GM18868 (cell line): ENCODE measurements at regions not wholly inside any gene's neighbourhood (a gene's known extent, or its start where the extent isn't known, plus 50 kb on each side); places are given as distances from the start of the nearest gene placed in this dataset.

Experiments
- ATAC-seq: cut with Tn5 transposase; IDR thresholded peaks from one replicate; pipeline ENCODE4 v1.9.1; 2021; ENCODE audit warnings: mild to moderate bottlenecking, moderate library complexity; ENCODE audit not compliant: unreplicated experiment

DNA sequence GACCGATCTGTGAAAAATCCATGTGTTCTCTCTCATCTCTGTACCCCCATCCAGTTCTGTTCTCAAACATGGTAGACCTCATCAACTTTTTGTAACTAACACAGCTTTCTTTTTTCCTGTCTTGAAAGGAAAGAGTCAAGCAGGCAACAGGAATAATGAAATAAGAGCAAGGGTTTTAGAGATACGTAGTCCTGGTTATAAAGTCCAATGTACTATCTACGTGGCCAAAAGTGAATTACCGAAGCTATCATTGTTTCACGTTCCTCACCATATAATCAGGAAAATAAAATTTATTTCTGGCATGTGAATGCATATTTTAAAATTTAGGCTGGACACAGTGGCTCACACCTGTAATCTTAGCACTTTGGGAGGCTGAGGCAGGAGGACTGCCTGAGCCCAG lies 472.2 kb upstream of the ANO3 start:
- ATAC-seq = no peak

DNA sequence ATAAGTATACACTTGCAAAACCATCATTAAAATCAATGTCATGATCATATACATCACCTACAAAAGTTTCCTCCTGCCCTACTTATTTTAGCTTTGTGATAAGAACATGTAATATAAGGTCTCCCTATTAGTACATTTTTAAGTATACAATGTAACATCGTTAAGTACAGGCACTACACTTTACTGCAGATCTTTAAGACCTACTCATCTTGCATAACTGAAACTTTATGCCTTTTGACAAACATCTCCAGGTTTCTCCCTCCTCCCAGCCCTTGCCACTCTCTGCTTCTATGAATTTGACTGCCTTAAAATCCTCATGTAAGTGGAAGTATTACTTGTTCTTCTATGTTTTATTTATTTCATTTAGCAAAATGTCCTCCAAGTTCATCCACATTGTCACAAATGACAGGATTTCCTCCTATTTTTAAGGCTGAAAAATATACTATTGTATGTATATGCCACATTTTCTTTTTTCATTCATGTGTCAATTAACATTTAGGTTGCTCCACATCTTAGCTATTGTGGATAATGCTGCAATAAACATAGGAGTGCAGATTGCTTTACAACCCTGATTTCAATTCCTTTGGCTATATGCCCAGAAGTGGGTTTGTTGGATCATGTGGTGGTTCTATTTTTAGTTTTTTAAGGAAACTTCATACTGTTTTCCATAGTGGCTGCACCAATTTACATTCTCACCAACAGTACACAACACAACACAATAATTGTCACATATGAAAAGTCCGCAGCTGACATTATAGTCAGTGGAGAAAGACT lies 471.1 kb upstream of the ANO3 start:
- no peak for ATAC-seq

DNA sequence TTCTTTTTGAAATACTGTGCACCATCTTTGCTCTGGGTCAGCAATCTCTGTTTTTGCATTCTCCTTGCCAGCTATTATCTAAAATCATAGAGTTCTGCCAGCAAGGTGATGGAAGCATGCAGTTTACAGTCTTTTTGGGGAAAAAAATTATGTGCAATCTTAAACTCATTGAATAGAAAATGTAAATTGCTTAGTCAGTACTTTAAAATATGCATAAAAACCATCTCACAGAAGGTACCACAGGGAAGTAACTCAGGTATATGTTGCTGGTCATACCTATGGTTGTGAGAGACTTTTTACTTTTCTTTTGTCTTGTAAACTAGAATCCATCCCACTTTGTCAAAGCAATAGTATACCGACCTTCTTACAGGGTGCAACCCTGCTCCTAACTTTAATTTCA lies 469.8 kb upstream of the ANO3 start:
- ATAC-seq = no peak

DNA sequence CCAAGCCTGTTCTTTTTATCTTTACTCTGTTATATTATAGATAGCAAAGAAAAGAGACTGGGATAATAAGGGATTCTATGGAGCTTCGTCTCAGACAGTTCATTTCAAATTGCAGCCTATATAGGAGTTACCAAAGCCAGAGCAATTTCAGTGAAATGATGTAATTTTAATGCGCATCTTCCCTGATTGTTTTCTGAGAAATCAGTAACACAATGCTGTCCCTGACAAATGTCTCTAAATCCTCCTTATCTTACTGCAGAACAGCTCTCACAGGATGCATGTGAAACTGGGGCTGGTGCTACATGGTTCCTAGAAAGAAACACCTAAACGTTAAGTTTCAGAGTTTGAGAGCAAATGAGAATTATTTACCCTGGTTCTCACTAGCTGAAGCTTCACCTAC lies 467.9 kb upstream of the ANO3 start:
- ATAC-seq = no peak

DNA sequence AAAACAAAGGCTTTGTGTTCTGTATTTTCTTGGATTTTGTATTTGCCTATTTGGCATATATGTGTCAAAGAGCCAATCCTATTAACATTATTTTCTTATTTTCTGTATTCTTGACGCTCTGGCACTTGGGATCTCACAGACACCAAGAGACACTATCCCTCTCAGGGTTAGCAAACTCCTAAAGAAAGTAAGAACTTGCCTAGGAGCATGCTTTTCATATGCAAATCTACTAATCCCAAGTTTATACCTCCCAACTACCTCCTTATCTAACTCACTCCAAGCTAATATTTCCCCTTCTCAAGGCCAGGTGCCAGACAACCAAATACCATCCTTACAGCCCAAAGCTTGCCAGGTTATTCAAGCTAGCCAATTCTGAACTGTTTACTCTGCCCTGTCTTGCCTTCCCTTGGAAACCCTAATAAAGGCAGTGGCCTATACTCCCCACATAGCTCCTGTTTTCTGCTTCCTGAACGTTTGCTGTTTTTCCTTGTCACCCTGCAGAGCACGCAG lies 455.4 kb upstream of the ANO3 start:
- no peak for ATAC-seq

DNA sequence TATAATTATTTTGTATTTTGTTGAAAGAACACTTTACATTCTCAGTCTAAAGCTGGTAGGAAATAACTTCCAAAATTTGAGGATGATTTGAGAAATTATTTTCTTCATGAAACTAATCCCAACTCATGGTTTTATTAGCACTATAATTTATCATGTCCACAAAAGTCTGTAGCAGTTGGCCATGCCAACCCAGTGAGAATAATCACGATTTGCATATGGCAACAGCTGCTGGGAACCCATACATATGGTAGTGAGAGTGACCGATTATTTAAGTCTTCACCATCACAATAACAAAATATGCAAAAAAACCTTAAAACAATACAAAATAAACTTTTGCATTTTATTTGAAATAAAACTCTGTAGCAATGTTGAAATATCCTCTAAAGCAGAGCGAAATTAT lies 445.9 kb upstream of the ANO3 start:
- ATAC-seq = no peak

DNA sequence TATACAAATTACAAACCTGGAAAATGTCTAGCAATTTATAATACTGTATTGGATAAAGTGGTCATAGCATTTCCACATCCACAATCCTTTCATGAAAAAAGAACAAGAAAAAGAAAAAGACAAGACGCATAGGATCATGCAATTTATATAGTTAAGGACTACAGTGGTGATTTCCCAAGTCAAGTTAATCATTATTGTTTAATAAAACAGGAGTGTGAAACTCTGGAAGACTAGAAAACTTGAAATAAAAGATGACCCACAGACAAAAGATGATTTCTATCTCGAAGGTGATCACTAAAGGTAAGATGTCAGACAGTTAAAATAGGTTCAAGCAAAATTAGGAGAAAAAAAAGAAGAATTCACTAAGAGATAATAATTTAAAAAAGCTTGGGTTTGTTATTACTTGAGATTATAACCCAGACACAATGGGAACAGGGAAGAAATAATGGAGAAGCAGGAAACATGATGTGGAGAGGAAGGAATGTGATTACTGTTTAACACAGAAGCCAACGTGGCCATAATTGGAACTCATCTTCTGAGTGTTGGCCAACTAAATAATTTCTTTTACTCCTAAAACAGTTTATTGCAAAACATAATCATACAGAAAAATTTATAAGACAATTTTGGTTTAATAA lies 441.2 kb upstream of the ANO3 start:
- ATAC-seq = no peak

DNA sequence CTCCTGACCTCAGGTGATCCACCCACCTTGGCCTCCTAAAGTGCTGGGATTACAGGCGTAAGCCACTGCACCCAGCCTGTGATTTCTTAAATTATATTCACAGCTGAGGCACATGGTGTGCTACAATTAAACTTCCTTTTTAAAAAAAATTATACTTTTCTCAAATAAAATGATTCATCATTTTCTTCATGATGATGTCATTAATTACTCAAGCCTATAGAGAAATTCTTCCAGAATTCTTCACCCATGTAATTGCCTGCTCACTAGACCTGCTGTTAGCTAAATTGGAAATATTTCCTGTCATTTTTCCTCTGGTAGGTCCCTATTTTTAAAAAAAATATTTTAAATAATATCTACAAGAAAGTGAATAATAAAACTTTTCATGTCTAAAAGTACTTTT lies 440.0 kb upstream of the ANO3 start:
- no peak for ATAC-seq

DNA sequence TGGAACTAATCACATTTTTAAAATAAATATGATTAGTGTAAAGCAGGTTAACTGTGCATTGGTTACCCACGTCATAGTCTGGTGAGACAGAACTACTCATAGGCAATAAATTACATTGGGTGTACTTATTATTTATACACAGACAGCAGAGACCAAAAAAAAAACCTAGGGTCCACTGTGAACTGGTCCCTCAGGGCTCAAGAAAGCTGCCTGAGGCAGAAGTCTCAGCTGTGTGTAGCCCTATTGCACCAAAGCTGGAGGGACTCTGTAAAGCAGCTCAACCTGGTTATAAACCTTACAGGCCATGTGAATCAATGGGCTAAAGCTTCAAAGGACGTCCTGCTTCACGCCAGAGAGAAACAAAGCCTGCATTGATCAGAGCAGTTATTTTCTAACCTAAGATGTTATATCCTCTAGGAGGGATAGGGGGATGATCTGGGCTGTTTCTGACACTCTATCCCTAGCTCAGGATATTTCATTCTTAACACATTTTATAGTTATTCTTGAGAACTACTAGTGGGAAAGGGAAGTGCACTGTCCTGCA lies 432.2 kb upstream of the ANO3 start:
- no peak for ATAC-seq

DNA sequence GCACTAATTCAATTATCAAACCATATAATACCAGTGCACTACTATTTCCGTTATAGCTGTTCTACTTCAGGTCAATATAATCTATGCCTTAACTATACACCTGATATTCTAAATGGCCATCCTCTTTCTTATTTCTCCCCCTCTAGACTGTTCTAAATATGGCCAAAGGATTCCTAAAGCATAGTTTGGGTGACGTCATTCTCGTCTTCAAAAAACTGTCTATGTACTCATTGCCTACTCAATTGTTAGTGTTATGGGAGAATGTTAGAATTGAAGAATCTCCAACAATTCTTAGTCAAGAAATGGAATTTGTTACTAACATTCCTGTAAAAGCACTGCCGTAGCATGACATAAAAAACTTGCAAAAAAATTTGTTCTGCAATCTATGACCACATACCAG lies 431.1 kb upstream of the ANO3 start:
- no peak for ATAC-seq

DNA sequence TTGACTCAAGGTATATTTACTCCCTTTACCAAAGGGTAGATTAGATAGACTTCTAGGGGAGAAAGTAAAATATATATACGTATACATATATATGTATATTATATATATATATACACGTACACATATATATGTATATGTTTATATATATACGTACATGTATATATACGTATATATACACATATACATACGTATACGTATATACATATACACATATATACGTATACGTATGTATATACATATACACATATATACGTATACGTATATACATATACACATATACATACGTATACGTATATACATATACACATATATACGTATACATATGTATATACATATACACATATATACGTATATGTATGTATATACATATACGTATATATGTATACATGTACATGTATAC lies 430.5 kb upstream of the ANO3 start:
- ATAC-seq = no peak

DNA sequence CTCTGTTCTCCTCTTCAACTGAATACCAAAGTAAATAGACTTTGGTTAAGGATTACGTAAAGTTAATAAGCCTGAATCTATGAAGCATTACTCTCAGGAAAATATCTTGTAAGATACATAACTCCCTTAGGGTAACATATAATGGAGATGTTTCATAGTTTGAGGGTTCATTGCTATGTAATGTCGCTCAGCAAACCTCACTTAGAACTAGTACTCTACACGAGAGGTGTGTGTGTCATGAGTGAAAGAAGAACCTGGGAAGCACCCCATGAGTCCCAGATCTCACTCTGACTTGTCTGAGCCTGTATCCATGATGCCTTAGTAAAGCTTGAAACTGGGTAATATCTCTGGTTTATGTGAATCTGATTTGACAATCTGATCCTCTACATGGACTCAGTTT lies 429.5 kb upstream of the ANO3 start:
- no peak for ATAC-seq

DNA sequence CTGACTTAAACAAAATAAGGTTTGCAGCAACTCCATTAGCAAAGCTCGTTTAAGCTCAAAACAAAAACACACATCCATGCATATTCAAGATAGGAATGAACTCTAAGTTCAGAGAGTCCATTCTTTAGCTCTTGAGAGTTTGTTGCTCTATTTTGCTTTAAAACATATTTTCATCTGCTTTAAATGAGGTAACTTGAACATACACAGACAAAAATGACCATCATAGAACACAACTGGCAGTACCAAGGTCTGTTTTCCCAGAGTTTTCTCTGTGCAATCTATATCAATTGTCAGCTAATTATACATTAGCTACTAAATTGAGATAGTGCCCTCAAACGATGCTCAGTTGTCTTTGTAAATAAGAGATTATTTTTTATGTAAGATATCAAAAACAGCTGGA lies 423.2 kb upstream of the ANO3 start:
- ATAC-seq = no peak

DNA sequence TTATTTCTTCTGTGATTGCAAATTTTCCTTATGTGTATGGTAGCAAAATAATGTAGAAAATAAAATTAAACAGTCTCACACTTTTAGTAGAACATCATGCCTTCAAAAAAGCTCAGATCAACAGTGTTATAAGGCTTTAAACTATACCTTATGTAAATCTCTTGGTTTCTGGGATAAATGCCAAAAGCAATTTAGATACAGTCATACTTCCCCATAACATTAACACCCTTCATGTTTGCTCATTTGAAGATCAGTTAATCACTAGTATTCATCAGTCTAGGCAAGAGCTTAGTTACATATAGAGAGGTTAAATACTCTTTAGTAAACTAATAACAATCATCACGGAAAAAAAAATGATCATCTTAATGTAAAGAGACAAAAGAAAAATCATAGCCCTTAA lies 421.8 kb upstream of the ANO3 start:
- no peak for ATAC-seq

DNA sequence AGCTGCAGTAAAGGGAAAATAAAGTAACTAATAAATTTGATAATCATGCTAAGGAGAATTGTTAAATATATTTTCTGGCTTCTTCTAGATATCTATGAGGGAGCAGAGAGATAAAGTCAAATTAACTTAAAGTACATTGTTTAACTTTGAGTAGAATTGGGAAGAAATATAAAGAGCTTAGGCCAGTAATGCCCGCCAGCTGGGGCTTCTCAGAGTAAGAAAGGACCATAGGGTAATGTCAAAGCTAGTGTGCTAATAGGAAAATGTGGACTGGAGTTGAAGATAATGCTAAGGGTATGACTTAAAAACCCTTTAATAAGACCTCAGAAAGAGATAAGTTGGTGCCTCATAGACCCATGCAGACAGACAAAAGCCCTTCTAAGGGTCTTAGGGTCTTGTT lies 411.6 kb upstream of the ANO3 start:
- no peak for ATAC-seq

DNA sequence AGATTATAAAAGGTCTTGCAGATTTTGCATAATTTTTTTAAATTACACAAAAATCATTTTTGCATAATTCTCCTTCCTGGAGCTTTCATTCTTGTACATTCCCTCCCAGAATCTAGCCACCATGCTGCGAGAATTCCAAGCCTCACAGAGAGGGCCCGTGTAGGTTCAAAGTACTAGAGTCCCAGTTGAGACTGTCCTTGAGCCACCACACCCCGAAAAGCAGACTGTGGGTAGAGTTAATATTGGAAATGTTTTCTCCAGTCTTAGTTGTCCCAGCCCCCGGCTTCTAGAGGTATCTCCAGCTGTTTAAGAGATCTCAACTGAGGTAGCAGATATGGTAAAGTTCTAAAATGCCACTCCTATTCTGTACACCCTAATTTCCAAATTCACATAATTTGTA lies 407.3 kb upstream of the ANO3 start:
- ATAC-seq = no peak

DNA sequence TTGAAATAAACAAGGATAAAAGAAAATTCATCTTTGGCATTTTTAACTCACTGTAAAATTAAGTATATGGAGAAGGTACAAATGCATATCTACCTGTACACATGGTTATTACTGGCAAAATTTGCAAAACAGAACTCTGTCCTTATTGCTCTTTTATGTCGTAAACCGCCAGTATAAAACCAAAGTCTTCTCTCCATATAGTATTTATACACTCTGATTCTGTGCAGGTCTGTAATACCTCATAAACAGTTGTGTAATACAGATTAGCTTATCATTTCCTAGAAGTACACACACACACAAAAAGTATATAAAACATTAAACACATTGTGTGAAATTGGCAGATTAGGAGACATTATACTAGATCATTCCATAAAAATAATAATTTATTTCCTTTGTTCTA lies 406.6 kb upstream of the ANO3 start:
- ATAC-seq = no peak

DNA sequence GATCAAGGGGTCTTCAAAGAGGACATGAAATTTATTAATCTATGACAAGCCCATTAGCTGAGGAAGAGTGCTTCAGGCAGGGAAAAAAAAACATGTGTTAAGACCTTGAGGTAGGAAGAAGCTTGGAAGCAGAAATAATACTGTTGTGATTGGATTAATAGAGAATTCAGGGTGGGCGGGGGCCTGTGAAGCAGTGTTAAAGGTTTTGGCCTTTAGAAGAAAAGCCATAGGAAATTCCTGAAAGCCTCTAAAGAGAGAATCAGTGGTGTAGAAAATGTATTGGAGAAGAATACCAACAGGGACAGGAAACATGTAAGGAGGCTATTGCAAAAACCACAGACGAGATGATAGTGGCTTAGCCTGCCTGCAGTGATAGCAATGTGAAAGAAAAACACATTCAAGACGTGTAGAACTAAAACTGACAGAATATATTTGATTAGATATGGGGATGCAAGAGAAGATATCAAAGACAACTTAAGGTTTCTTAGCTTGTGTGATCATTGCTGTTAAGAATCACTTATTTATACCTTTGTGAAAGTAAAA lies 404.4 kb upstream of the ANO3 start:
- no peak for ATAC-seq

DNA sequence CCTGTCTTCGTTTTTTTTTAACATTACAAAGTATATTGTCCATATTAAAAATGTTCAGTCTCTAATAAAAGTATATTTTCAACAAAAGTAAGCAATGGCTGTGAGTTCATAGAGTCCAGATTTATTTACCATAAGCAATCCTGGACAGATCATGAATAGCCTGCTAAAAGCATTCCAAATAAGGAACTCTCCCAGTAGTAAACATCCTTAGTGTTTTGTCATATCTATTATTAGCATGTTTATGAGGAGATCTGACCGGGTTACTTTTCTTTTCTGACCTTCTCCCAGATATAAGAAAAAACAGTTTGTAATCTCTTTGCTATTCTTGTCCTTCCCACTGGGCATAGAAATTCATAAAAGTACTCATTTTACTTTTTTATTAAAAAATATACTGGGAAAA lies 403.9 kb upstream of the ANO3 start:
- no peak for ATAC-seq

DNA sequence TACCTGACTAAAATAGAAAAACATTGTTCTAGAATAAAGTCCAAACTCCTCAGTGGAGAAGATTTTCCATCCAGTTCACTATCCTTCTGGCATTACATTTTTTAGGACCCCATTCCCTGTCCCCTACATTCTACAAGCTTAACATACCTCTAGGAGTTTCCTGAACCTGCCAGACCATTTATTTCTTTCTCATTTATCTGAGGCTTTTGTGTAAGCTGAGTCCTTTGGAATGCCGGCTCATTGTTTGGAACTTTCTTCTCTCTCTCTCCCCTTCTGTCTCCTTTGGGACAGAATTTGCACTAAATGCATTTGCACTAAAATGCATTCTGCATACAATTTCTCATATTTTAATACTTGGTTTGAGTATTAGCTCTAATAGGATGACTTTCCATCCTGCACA lies 393.0 kb upstream of the ANO3 start:
- no peak for ATAC-seq

DNA sequence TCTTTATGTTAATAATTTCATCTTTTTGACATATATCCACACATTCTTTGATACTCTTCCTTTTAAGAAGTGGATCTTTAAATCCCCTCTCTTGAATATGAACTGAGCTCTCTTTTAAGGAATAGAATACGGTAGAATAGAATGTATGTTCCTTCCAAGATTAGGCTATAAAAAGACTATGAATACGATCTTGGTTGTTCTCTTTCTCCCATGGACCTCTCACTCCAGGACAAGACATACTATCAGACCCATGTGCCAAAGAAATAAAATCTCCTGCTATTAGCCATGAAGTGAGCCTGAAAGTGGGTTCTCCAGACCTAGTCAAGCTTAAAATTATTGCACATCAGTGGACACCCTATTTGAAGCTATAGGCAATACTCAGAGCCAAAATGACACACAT lies 392.2 kb upstream of the ANO3 start:
- ATAC-seq = no peak

DNA sequence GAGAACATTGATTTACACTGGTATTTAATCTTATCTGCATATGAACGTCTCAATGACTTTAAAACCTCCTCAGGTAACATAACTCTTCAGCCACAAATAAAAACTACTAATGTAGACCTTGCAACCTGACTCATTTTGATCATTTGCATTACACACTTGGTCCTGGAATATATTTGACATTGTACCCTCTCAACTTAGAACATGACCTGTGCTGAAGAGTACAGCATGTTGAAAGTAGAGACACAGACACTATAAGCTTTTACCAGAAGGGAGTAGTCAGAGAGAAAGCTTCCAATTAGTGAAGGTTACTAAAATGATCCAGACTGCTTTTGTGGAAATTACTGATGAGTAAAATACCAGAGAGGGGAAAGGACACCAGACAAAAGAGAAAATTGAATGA lies 390.6 kb upstream of the ANO3 start:
- ATAC-seq = no peak
